ENCODE measurements at regions not wholly inside any gene's neighbourhood (a gene's known extent, or its start where the extent isn't known, plus 50 kb on each side); places are given as distances from the start of the nearest gene placed in this dataset.

DNA sequence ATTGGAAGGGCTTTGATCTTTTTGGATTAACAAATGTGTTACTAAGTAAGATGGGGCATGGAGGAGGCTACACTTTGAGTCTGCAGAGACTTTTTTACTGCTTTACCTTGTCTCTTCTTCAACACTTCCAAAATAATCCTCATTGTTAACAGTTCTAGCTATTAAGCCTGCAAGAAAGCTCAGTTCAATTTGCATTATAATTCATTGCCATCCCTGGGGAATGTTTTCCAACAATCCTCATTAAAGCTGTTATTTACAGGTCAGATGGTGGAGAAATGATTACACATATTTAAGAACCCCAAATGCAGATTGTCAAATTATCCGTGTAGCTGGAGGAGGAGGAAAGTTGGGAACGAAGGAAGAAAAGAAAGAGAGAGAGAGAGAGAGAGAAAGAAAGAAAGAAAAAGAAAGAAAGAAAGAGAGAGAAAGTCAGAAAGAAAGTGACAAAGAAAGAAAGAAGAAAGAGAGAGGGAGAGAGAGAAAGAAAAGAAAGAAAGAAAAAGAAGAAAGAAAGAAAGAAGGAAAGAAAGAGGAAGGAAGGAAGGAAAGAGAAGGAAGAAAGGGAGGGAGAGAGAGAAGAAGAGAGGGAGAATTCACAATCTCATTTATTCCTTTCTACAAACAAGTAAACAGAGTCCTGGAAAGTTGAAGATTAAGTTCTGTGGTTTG, 443.9 kb downstream of the INSC start:
- Histone ChIP-seq H3K9me3 (no peaks in the 10 kb centered on the region), H3K27me3 (no peaks in the 10 kb centered on the region), H3K36me3 (no peaks in the 10 kb centered on the region), H3K4me1 (no peaks in the 10 kb centered on the region), H3K4me3 (no peak overlapping the region), H3K27ac (no peak overlapping the region)
- TF ChIP-seq POLR2A (IDR thresholded peaks at IDR 0.05): no peak
- TF ChIP-seq, protein P1, sequence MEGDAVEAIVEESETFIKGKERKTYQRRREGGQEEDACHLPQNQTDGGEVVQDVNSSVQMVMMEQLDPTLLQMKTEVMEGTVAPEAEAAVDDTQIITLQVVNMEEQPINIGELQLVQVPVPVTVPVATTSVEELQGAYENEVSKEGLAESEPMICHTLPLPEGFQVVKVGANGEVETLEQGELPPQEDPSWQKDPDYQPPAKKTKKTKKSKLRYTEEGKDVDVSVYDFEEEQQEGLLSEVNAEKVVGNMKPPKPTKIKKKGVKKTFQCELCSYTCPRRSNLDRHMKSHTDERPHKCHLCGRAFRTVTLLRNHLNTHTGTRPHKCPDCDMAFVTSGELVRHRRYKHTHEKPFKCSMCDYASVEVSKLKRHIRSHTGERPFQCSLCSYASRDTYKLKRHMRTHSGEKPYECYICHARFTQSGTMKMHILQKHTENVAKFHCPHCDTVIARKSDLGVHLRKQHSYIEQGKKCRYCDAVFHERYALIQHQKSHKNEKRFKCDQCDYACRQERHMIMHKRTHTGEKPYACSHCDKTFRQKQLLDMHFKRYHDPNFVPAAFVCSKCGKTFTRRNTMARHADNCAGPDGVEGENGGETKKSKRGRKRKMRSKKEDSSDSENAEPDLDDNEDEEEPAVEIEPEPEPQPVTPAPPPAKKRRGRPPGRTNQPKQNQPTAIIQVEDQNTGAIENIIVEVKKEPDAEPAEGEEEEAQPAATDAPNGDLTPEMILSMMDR (IDR thresholded peaks at IDR 0.05): no peak
- DNase-seq: no peak
- intact Hi-C loops (cut with DNase I; ENCODE audit: low total_unique reads): no loop called here

DNA sequence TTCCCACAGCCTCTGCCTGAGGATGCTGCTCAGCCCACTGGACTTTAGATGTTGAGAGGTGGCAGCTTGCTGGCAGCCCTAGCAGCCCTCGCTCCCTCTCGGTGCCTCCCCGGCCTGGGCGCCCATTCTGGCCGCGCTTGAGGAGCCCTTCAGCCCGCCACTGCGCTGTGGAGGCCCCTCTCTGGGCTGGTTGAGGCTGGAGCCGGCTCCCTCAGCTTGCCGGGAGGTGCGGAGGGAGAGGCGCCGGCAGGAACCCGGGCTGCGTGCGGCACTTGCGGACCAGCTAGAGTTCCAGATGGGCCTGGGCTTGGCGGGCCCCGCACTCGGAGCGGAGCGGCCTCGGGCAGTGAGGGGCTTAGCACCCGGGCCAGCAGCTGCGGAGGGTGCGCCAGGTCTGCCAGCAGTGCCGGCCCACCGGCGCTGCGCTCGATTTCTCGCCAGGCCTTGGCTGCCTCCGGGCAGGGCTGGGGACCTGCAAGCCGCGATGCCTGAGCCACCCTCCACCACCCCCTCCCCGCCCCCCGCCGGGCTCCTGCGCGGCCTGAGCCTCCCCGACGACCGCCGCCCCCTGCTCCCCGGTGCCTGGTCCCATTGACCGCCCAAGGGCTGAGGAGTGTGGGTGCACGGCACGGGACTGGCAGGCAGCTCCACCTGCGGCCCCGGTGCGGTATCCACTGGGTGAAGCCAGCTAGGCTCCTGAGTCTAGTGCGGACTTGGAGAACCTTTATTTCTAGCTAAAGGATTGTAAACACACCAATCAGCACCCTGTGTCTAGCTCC, 446.2 kb downstream of the INSC start:
- H3K4me1 ChIP-seq: no peaks in the 10 kb centered on the region
- no peak for TF ChIP-seq POLR2A (IDR thresholded peaks at IDR 0.05)
- TF ChIP-seq, protein P1 (IDR thresholded peaks at IDR 0.05): no peak
- no peaks in the 10 kb centered on the region for H3K36me3 ChIP-seq
- no peaks in the 10 kb centered on the region for H3K9me3 ChIP-seq
- H3K27ac ChIP-seq: no peak overlapping the region
- intact Hi-C loops (cut with DNase I; ENCODE audit: low total_unique reads): no loop called here
- H3K27me3 ChIP-seq: no peaks in the 10 kb centered on the region
- H3K4me3 ChIP-seq: no peak overlapping the region
- DNase-seq: no peak

DNA sequence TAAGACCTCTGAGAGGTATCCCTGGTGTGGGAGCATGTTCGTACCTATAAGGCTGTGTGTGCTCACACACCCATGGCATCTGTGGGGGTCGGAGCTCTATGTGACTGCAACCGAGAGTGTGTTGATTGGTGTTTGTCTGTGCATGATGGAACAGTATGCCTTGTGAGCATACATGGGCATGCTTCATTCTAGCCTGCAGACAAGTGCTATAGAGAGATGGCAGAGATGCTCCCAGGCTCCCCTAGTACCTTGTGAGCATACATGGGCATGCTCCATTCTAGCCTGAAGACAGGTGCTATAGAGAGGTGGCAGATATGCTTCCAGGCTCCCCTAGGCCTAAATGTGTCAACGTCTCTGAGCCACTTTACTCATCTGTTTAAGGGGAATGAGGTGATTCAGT, 447.5 kb downstream of the INSC start:
- Histone ChIP-seq H3K27me3 (no peaks in the 10 kb centered on the region), H3K36me3 (no peaks in the 10 kb centered on the region), H3K9me3 (no peaks in the 10 kb centered on the region), H3K27ac (no peak overlapping the region), H3K4me1 (no peaks in the 10 kb centered on the region), H3K4me3 (no peak overlapping the region)
- intact Hi-C loops (cut with DNase I; ENCODE audit: low total_unique reads): no loop called here
- TF ChIP-seq, protein P1 (IDR thresholded peaks at IDR 0.05): no peak
- DNase-seq: no peak

DNA sequence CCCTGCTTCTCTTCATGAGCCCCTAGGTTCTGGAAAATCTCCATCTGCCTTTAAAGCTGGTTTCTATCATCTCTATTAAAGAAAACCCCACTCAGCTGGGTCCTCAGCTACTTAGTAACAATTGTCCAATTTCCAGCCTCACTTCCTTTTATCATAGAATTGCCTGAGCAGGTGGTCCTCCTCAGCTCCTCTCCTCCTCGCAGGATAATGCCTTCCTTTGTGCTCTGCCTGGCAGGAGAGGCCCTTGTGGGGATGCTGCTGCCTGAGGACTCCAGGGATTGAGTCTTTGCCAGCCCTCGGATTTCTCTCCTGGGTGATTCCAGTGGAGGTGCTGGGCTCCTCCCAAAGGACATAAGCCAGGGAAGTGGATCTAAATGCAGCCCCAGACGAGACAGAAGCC, 448.3 kb downstream of the INSC start:
- Histone ChIP-seq H3K27ac (no peak overlapping the region), H3K36me3 (no peaks in the 10 kb centered on the region), H3K27me3 (no peaks in the 10 kb centered on the region), H3K9me3 (no peaks in the 10 kb centered on the region), H3K4me3 (no peak overlapping the region), H3K4me1 (no peaks in the 10 kb centered on the region)
- no peak for DNase-seq
- TF ChIP-seq, protein P1 (IDR thresholded peaks at IDR 0.05): no peak
- TF ChIP-seq POLR2A (IDR thresholded peaks at IDR 0.05): no peak
- intact Hi-C loops (cut with DNase I; ENCODE audit: low total_unique reads): no loop called here

DNA sequence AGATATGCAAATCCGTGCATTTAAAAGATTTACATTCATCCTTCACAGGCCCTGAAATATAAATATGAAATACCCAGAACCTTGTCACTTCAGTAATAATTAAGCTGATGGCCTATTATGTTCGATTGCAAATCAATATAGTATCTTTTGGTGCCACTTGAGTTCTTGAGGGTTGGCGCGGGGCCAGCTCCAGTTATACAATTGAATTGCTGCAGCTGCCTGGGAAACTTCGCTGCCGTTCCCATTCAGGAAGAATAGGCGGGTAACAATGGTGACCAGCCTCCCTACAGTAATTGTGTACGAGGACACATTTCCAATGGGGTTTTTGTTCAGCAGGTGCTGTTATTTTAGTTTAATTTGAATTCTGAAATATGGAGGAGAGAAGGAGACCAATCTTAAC, 451.2 kb downstream of the INSC start:
- H3K9me3 ChIP-seq: no peaks in the 10 kb centered on the region
- H3K27ac ChIP-seq: no peak overlapping the region
- no peak for TF ChIP-seq POLR2A (IDR thresholded peaks at IDR 0.05)
- TF ChIP-seq, protein P1 (IDR thresholded peaks at IDR 0.05): no peak
- no peak for DNase-seq
- H3K36me3 ChIP-seq: no peaks in the 10 kb centered on the region
- H3K27me3 ChIP-seq: no peaks in the 10 kb centered on the region
- no peak overlapping the region for H3K4me3 ChIP-seq
- H3K4me1 ChIP-seq: no peaks in the 10 kb centered on the region
- intact Hi-C loops (cut with DNase I; ENCODE audit: low total_unique reads): no loop called here

Data from uterus (tissue), 3 donors.